ENCODE measurements at regions not wholly inside any gene's neighbourhood (a gene's known extent, or its start where the extent isn't known, plus 50 kb on each side); places are given as distances from the start of the nearest gene placed in this dataset.

DNA sequence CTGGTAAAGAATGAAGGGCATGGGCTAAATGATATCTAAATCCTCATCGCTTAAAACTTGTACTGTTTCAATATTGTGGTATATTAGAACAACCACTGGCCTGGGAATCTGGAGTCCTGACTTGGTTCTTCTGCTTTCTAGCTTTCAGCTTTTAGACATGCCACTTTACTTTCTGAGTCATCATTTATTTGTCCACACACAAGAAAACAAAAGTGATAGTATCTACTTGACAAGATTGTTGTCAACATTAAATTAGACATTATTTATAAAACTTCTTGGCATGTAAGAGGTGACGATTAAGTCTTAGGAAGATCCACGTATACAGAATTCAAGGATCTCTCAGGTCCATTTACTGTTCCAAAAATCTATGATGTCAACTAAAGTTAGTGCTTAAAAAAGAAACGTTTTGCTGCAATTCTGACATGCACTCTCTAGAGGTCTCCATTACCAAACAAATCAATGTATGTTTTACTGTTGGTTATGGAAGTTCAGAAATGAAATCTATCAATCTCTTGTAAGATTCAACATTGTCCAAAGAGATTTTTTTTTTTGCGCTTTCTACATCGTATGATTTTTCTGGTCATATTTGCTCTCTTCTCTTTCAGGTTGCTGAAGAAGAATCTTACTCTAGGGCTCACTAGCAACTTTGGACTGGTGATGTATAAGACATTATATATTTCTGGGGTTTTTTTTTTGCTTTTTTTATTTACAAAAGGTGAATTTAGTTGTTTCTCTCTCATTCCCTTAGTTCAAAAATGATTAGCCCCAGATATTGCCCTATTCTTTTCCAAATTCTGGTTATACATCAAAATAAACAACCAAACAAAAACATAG is 53.6 kb upstream of the DYNC1I1 start:
- no peaks in the 10 kb centered on the region for H3K27me3 Mint-ChIP-seq (ENCODE audit: insufficient read depth)
- intact Hi-C loops (cut with micrococcal nuclease), result loop anchor here (1.0 kb wide), 1 partner anchor 153 kb away; no protein-coding TSS in a partner anchor
- H3K36me3 Mint-ChIP-seq (ENCODE audit: low read depth), result no peaks in the 10 kb centered on the region
- no peak overlapping the region for H3K27ac Mint-ChIP-seq
- no peaks in the 10 kb centered on the region for H3K4me1 Mint-ChIP-seq (ENCODE audit: low read depth)
- no peaks in the 10 kb centered on the region for H3K9me3 Mint-ChIP-seq
- H3K4me3 Mint-ChIP-seq, result no peak overlapping the region
- no peak for DNase-seq (ENCODE audit: low spot score)

GRCh38 chr7:95716357-95717122 is 55.8 kb upstream of the DYNC1I1 start:
- no peaks in the 10 kb centered on the region for H3K27me3 Mint-ChIP-seq (ENCODE audit: insufficient read depth)
- intact Hi-C loops (cut with micrococcal nuclease), result no loop called here
- H3K27ac Mint-ChIP-seq, result no peak overlapping the region
- H3K4me1 Mint-ChIP-seq (ENCODE audit: low read depth), result no peaks in the 10 kb centered on the region
- H3K36me3 Mint-ChIP-seq (ENCODE audit: low read depth), result no peaks in the 10 kb centered on the region
- no peak overlapping the region for H3K4me3 Mint-ChIP-seq
- DNase-seq (ENCODE audit: low spot score), result no peak
- H3K9me3 Mint-ChIP-seq, result no peaks in the 10 kb centered on the region

DNA sequence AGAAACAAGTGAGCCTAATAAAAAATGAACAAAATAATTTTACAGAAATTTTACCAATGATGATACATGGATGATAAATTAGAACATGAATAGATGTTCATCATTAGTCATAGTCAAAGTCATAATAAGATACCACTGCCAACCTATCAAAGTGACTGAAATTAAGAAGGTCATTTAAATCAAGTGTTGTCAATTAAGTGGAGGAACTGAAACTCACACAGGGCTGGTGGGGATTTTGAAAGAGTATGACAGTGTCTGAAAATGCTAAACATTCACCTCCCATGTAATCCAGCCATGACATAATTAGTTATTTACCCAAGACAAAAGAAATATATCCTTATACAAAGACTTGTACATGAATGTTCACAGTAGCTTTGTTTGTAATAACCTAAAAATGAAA is 57.1 kb upstream of the DYNC1I1 start:
- intact Hi-C loops (cut with micrococcal nuclease), result no loop called here
- H3K9me3 Mint-ChIP-seq, result no peaks in the 10 kb centered on the region
- no peak overlapping the region for H3K4me3 Mint-ChIP-seq
- no peak overlapping the region for H3K27ac Mint-ChIP-seq
- no peaks in the 10 kb centered on the region for H3K4me1 Mint-ChIP-seq (ENCODE audit: low read depth)
- DNase-seq (ENCODE audit: low spot score), result no peak
- H3K36me3 Mint-ChIP-seq (ENCODE audit: low read depth), result no peaks in the 10 kb centered on the region
- H3K27me3 Mint-ChIP-seq (ENCODE audit: insufficient read depth), result no peaks in the 10 kb centered on the region

DNA sequence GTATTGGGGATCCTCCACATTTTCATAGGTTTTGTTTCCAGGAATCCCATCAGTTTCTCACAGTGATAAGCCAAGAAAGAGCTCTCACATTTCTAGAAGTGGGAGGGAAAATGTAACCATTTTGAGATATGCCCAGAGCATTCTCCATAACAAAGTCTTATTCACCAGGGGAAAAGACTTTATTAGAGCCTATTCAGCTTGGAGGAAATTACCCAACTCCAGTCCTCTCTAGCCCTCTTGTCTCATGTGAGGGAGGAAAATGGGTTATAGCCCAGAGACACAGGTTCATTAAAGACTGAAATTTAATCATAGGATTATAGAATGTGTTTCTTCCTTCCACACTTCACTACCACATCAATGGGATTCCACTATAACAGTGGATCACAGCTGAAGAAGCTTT is 61.6 kb upstream of the DYNC1I1 start:
- Mint-ChIP-seq H3K27ac (no peak overlapping the region), H3K27me3 (ENCODE audit: insufficient read depth) (no peaks in the 10 kb centered on the region), H3K9me3 (no peaks in the 10 kb centered on the region), H3K4me3 (no peak overlapping the region), H3K36me3 (ENCODE audit: low read depth) (no peaks in the 10 kb centered on the region), H3K4me1 (ENCODE audit: low read depth) (no peaks in the 10 kb centered on the region)
- intact Hi-C loops (cut with micrococcal nuclease), result no loop called here
- no peak for DNase-seq (ENCODE audit: low spot score)

GRCh38 chr7:95700917-95701316 is 71.4 kb upstream of the DYNC1I1 start:
- H3K4me3 Mint-ChIP-seq, result no peak overlapping the region
- no peak for DNase-seq (ENCODE audit: low spot score)
- no peaks in the 10 kb centered on the region for H3K36me3 Mint-ChIP-seq (ENCODE audit: low read depth)
- H3K27ac Mint-ChIP-seq, result no peak overlapping the region
- intact Hi-C loops (cut with micrococcal nuclease), result no loop called here
- no peaks in the 10 kb centered on the region for H3K9me3 Mint-ChIP-seq
- peaks cover 8% of the 10 kb centered on the region for H3K27me3 Mint-ChIP-seq (ENCODE audit: insufficient read depth)
- no peaks in the 10 kb centered on the region for H3K4me1 Mint-ChIP-seq (ENCODE audit: low read depth)

DNA sequence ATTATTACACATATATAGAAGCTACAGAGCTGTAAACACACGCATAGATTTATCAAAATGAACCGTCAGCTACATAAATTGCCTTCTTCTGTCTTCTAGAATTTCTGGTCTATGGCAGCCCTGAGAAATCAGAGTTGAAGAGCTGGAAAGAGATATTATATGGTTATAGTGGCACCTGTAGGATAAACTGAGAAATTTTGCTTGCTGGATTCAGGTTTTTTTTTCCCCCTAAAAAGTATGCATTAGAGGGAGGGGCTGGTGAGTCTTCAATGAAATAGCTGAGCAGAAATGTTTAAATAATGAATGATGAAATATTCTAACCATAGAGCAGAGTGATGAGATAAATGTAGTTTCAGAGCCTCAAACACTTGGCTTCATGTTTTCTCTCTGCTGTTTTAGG is 78.0 kb upstream of the DYNC1I1 start:
- H3K4me1 Mint-ChIP-seq (ENCODE audit: low read depth), result peaks cover 5% of the 10 kb centered on the region
- H3K4me3 Mint-ChIP-seq, result no peak overlapping the region
- no peaks in the 10 kb centered on the region for H3K27me3 Mint-ChIP-seq (ENCODE audit: insufficient read depth)
- H3K9me3 Mint-ChIP-seq, result no peaks in the 10 kb centered on the region
- no peak overlapping the region for H3K27ac Mint-ChIP-seq
- no peaks in the 10 kb centered on the region for H3K36me3 Mint-ChIP-seq (ENCODE audit: low read depth)
- no peak for DNase-seq (ENCODE audit: low spot score)
- intact Hi-C loops (cut with micrococcal nuclease), result no loop called here

DNA sequence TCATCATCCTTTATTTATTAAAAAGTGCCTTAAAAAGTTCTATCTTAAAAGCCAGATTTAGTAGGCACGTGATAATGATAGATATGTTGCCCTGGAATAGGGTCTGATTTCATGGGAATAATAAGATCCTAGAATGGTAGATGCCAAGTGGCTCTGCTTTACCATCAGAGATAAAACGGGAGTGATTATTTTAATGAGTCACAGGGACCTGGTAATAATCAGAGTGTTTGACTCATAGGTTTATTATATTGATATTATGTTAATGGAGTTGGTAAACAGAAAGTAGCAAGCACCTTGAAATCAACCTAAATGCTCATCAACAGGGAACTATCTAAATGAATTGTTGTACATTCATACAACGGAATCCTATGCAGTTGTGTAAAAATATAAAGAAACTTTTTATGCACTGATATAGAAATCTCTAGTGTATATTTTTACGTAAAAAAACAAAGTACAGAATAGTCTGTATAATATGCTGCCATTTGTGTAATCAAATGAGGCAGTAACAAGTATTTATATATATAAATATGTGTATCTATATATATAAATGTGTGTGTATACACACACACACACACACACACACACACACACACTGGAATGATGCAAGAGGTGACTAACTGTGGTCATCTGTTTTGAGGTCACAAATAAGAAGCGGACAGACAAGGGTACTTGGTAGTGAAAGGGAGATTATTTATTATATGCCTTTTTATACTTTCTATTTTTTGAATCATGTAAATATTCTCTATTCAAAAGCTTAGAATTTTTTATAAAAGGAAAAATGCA is 78.6 kb upstream of the DYNC1I1 start:
- H3K9me3 Mint-ChIP-seq, result no peaks in the 10 kb centered on the region
- H3K36me3 Mint-ChIP-seq (ENCODE audit: low read depth), result no peaks in the 10 kb centered on the region
- intact Hi-C loops (cut with micrococcal nuclease), result no loop called here
- peaks cover 5% of the 10 kb centered on the region for H3K4me1 Mint-ChIP-seq (ENCODE audit: low read depth)
- no peak overlapping the region for H3K27ac Mint-ChIP-seq
- H3K4me3 Mint-ChIP-seq, result no peak overlapping the region
- DNase-seq (ENCODE audit: low spot score), result no peak
- no peaks in the 10 kb centered on the region for H3K27me3 Mint-ChIP-seq (ENCODE audit: insufficient read depth)

- Mint-ChIP-seq H3K27me3 (ENCODE audit: insufficient read depth) (no peaks in the 10 kb centered on the region), H3K36me3 (ENCODE audit: low read depth) (no peaks in the 10 kb centered on the region), H3K4me3 (no peak overlapping the region), H3K27ac (no peak overlapping the region), H3K9me3 (no peaks in the 10 kb centered on the region), H3K4me1 (ENCODE audit: low read depth) (peaks cover 5% of the 10 kb centered on the region)
- intact Hi-C loops (cut with micrococcal nuclease), result no loop called here
- DNase-seq (ENCODE audit: low spot score), result no peak
These were observed 80.9 kb upstream of the DYNC1I1 start for GRCh38 chr7:95691464-95691863.

DNA sequence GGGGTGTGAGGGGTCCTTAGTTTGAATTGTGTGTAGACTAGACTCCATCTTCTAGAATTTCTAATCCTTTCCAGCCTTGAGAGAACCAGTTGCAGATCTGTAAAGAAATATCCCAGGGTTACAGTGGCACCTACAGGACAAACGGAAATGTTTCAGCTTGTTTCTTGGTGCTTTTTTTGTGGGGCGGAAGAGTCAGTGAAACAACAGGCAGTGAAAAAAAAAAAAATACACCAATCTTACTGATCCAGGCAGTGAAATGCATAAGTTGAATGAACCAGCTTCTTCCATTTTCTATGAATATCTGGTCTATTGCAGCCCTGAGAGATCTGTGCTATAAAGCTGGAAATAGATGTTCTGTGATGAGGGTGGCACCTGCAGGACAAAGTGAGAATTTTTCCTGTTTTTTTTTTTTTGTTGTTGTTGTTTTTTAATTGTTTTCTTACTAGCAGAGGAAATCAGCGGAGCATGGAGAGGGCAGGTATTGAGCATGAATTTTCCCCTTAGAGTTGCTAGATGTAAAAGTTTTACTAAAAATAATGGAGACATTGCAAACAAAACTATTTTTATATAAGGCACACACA is 81.9 kb upstream of the DYNC1I1 start:
- H3K27ac Mint-ChIP-seq, result no peak overlapping the region
- no peaks in the 10 kb centered on the region for H3K9me3 Mint-ChIP-seq
- no peak overlapping the region for H3K4me3 Mint-ChIP-seq
- H3K4me1 Mint-ChIP-seq (ENCODE audit: low read depth), result peaks cover 5% of the 10 kb centered on the region
- H3K27me3 Mint-ChIP-seq (ENCODE audit: insufficient read depth), result peaks cover 2% of the 10 kb centered on the region
- intact Hi-C loops (cut with micrococcal nuclease), result loop anchor here (1.0 kb wide), 2 partner anchors 163 to 179 kb away; no protein-coding TSS in a partner anchor
- no peak for DNase-seq (ENCODE audit: low spot score)
- no peaks in the 10 kb centered on the region for H3K36me3 Mint-ChIP-seq (ENCODE audit: low read depth)

- intact Hi-C loops (cut with micrococcal nuclease), result no loop called here
- no peaks in the 10 kb centered on the region for H3K9me3 Mint-ChIP-seq
- H3K27ac Mint-ChIP-seq, result no peak overlapping the region
- no peaks in the 10 kb centered on the region for H3K36me3 Mint-ChIP-seq (ENCODE audit: low read depth)
- H3K4me3 Mint-ChIP-seq, result no peak overlapping the region
- H3K4me1 Mint-ChIP-seq (ENCODE audit: low read depth), result peaks cover 5% of the 10 kb centered on the region
- H3K27me3 Mint-ChIP-seq (ENCODE audit: insufficient read depth), result peaks cover 2% of the 10 kb centered on the region
- DNase-seq (ENCODE audit: low spot score), result no peak
These were observed 83.3 kb upstream of the DYNC1I1 start for GRCh38 chr7:95688931-95689495.

DNA sequence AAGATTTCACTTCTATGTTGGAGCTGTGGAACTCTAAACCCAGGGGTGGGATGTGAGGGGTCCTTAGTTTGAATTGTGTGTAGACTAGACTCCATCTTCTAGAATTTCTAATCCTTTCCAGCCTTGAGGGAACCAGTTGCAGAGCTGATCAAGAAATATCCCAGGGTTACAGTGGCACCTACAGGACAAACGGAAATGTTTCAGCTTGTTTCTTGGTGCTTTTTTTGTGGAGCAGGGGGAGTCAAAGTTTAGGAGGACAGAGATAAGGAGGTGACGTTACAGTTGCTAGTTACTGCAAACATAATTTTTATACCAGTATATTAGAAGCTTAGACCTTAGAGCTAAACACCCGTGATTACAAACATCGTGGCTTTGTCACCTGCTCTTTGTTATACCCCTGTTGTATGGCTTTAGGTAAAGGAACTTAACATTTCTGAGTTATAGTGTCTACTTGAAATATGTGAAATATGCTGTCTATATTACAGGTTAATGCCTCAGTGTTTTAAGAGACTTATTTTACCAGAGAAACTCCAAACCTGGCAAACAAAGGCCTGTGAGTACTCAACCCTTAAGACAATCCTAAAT is 84.5 kb upstream of the DYNC1I1 start:
- intact Hi-C loops (cut with micrococcal nuclease), result no loop called here
- no peak for DNase-seq (ENCODE audit: low spot score)
- H3K4me3 Mint-ChIP-seq, result no peak overlapping the region
- H3K36me3 Mint-ChIP-seq (ENCODE audit: low read depth), result no peaks in the 10 kb centered on the region
- no peaks in the 10 kb centered on the region for H3K9me3 Mint-ChIP-seq
- peaks cover 5% of the 10 kb centered on the region for H3K4me1 Mint-ChIP-seq (ENCODE audit: low read depth)
- H3K27me3 Mint-ChIP-seq (ENCODE audit: insufficient read depth), result peaks cover 2% of the 10 kb centered on the region
- no peak overlapping the region for H3K27ac Mint-ChIP-seq

DNA sequence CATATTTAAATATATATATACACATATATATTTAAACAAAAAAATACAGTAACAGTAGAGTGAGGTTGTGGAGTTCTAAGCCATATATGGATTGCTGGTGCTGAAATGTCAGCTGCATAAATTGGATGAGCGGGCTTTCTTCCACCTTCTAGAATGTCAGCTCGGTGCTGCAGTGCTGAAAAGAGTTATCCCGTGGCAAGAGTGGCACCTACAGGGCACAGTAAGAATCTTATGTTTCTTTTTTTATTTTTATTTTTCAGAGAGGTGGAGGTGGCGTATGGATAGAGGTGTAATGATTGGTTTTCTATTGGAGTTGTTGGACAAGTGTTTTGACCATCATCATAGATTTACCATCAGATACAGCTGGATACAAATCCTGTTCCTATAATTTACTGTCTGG is 86.2 kb upstream of the DYNC1I1 start:
- DNase-seq (ENCODE audit: low spot score), result no peak
- H3K27ac Mint-ChIP-seq, result no peak overlapping the region
- intact Hi-C loops (cut with micrococcal nuclease), result no loop called here
- H3K4me3 Mint-ChIP-seq, result no peak overlapping the region
- H3K9me3 Mint-ChIP-seq, result no peaks in the 10 kb centered on the region
- H3K27me3 Mint-ChIP-seq (ENCODE audit: insufficient read depth), result peaks cover 2% of the 10 kb centered on the region
- H3K36me3 Mint-ChIP-seq (ENCODE audit: low read depth), result no peaks in the 10 kb centered on the region
- H3K4me1 Mint-ChIP-seq (ENCODE audit: low read depth), result peaks cover 5% of the 10 kb centered on the region

Measured in activated T-helper 1 cell treated with anti-CD3 and anti-CD28 coated beads, Interleukin-12 subunit alpha, Interleukin-12 subunit beta, Interleukin-2, Interleukin-4 antibody, amounts not matched to agents 30 ng/mL and 10 ng/mL and 1 ng/mL, durations not matched to agents 14 hours and 24 hours and 36 hours (primary cell).